ENCODE measurements at regions not wholly inside any gene's neighbourhood (a gene's known extent, or its start where the extent isn't known, plus 50 kb on each side); places are given as distances from the start of the nearest gene placed in this dataset.

GRCh38 chr9:81847181-81847915 is 80.9 kb upstream of the SPATA31D4 start:
- Histone ChIP-seq H2AFZ (ENCODE audit: insufficient read depth, low read depth, low read length, poor library complexity, severe bottlenecking) (no peak overlapping the region), H3K4me3 (replicated peaks in 1 of 3; ENCODE audit: low read depth in 2 of 3, low read length in 3 of 3) (no peak overlapping the region), H3K4me1 (ENCODE audit: control insufficient read depth in 1 of 2, insufficient read depth in 2 of 2, low read length in 2 of 2) (no peaks in the 10 kb centered on the region), H3K27me3 (ENCODE audit: control insufficient read depth in 2 of 2, insufficient read depth in 2 of 2, low read length in 2 of 2) (no peaks in the 10 kb centered on the region), H3K4me2 (replicated peaks; ENCODE audit: extremely low read depth, low read length, poor library complexity, severe bottlenecking) (no peak overlapping the region), H3K27ac (ENCODE audit: low read depth in 1 of 2, low read length in 2 of 2) (no peak overlapping the region), H3K36me3 (replicated peaks in 1 of 2; ENCODE audit: control insufficient read depth in 1 of 2, insufficient read depth in 2 of 2, low read length in 2 of 2) (no peaks in the 10 kb centered on the region), H3K9me3 (replicated peaks in 1 of 2; ENCODE audit: control insufficient read depth in 1 of 2, insufficient read depth in 1 of 2, low read length in 2 of 2) (no peaks in the 10 kb centered on the region), H3K79me2 (ENCODE audit: insufficient read depth, low read length) (no peaks in the 10 kb centered on the region), H4K20me1 (ENCODE audit: insufficient read depth, low read length) (no peaks in the 10 kb centered on the region), H3K9ac (ENCODE audit: insufficient read depth, low read length, poor library complexity, severe bottlenecking) (no peak overlapping the region)
- intact Hi-C loops (cut with micrococcal nuclease), result no loop called here
- H3K27ac Mint-ChIP-seq, result no peak overlapping the region
- no peaks in the 10 kb centered on the region for H3K4me1 Mint-ChIP-seq
- no peak for TF ChIP-seq CTCF (IDR thresholded peaks at IDR 0.05)
- 92% methylated on average over 4 of the region's 9 CpGs for WGBS (ENCODE audit: insufficient coverage)
- no peaks in the 10 kb centered on the region for H3K27me3 Mint-ChIP-seq (ENCODE audit: low read depth in 3 of 3)
- H3K9me3 Mint-ChIP-seq, result peaks cover 0 to 4% (median 0%) of the 10 kb centered on the region in 7 donors
- no peak overlapping the region for H3K4me3 Mint-ChIP-seq
- DNase-seq, result no peak
- H3K36me3 Mint-ChIP-seq, result no peaks in the 10 kb centered on the region

GRCh38 chr9:81848472-81848871 is 79.8 kb upstream of the SPATA31D4 start:
- H3K36me3 ChIP-seq (replicated peaks in 1 of 2; ENCODE audit: control insufficient read depth in 1 of 2, insufficient read depth in 2 of 2, low read length in 2 of 2), result no peaks in the 10 kb centered on the region
- no peak overlapping the region for H3K4me2 ChIP-seq (replicated peaks; ENCODE audit: extremely low read depth, low read length, poor library complexity, severe bottlenecking)
- no peak overlapping the region for H2AFZ ChIP-seq (ENCODE audit: insufficient read depth, low read depth, low read length, poor library complexity, severe bottlenecking)
- intact Hi-C loops (cut with micrococcal nuclease), result no loop called here
- no peak overlapping the region for H3K27ac Mint-ChIP-seq
- no peaks in the 10 kb centered on the region for H3K4me1 Mint-ChIP-seq
- no peaks in the 10 kb centered on the region for H3K9me3 ChIP-seq (replicated peaks in 1 of 2; ENCODE audit: control insufficient read depth in 1 of 2, insufficient read depth in 1 of 2, low read length in 2 of 2)
- H3K4me3 Mint-ChIP-seq, result no peak overlapping the region
- no peaks in the 10 kb centered on the region for H3K79me2 ChIP-seq (ENCODE audit: insufficient read depth, low read length)
- no peaks in the 10 kb centered on the region for H3K36me3 Mint-ChIP-seq
- H3K27me3 Mint-ChIP-seq (ENCODE audit: low read depth in 3 of 3), result no peaks in the 10 kb centered on the region
- H3K27ac ChIP-seq (ENCODE audit: low read depth in 1 of 2, low read length in 2 of 2), result no peak overlapping the region
- H3K4me3 ChIP-seq (replicated peaks in 1 of 3; ENCODE audit: low read depth in 2 of 3, low read length in 3 of 3), result no peak overlapping the region
- no peaks in the 10 kb centered on the region for H3K4me1 ChIP-seq (ENCODE audit: control insufficient read depth in 1 of 2, insufficient read depth in 2 of 2, low read length in 2 of 2)
- no peaks in the 10 kb centered on the region for H3K27me3 ChIP-seq (ENCODE audit: control insufficient read depth in 2 of 2, insufficient read depth in 2 of 2, low read length in 2 of 2)
- no CpG with 5 or more reads among the region's 2 CpGs for WGBS (ENCODE audit: insufficient coverage)
- DNase-seq, result no peak
- no peak for TF ChIP-seq CTCF (IDR thresholded peaks at IDR 0.05)
- H3K9me3 Mint-ChIP-seq, result peaks cover 0 to 2% (median 0%) of the 10 kb centered on the region in 7 donors
- no peak overlapping the region for H3K9ac ChIP-seq (ENCODE audit: insufficient read depth, low read length, poor library complexity, severe bottlenecking)
- no peaks in the 10 kb centered on the region for H4K20me1 ChIP-seq (ENCODE audit: insufficient read depth, low read length)
